ENCODE measurements at regions not wholly inside any gene's neighbourhood (a gene's known extent, or its start where the extent isn't known, plus 50 kb on each side); places are given as distances from the start of the nearest gene placed in this dataset.

- DNase-seq: no peak
Observed at GRCh38 chr21:16708101-16708835, 804.6 kb upstream of the CXADR start.

- no peak for DNase-seq
Observed at GRCh38 chr21:16709866-16710550, 802.8 kb upstream of the CXADR start.

- DNase-seq: no peak
Observed at GRCh38 chr21:16711757-16712156, 801.1 kb upstream of the CXADR start.

GRCh38 chr21:16713331-16714117, 799.3 kb upstream of the CXADR start:
- no peak for DNase-seq

- DNase-seq: no peak
Observed at GRCh38 chr21:16740511-16740910, 772.3 kb upstream of the CXADR start.

GRCh38 chr21:16741141-16741665, 771.6 kb upstream of the CXADR start:
- DNase-seq: no peak

- DNase-seq: no peak
Observed at GRCh38 chr21:16742131-16742641, 770.7 kb upstream of the CXADR start.

GRCh38 chr21:16742741-16743140, 770.1 kb upstream of the CXADR start:
- DNase-seq: no peak

GRCh38 chr21:16743317-16743716, 769.5 kb upstream of the CXADR start:
- DNase-seq: no peak

- DNase-seq: no peak
Observed at GRCh38 chr21:16750926-16751325, 761.9 kb upstream of the CXADR start.

GRCh38 chr21:16751695-16752474, 761.0 kb upstream of the CXADR start:
- no peak for DNase-seq

- no peak for DNase-seq
Observed at GRCh38 chr21:16752475-16752857, 760.4 kb upstream of the CXADR start.

- no peak for DNase-seq
Observed at GRCh38 chr21:16755061-16755460, 757.8 kb upstream of the CXADR start.

- DNase-seq: no peak
Observed at GRCh38 chr21:16767201-16767600, 745.6 kb upstream of the CXADR start.

GRCh38 chr21:16768096-16768495, 744.7 kb upstream of the CXADR start:
- DNase-seq: no peak

GRCh38 chr21:16770266-16770665, 742.6 kb upstream of the CXADR start:
- no peak for DNase-seq

- DNase-seq: no peak
Observed at GRCh38 chr21:16773206-16773605, 739.6 kb upstream of the CXADR start.

- DNase-seq: no peak
Observed at GRCh38 chr21:16775076-16775475, 737.8 kb upstream of the CXADR start.

- no peak for DNase-seq
Observed at GRCh38 chr21:16777041-16777720, 735.7 kb upstream of the CXADR start.

GRCh38 chr21:16788584-16788983, 724.3 kb upstream of the CXADR start:
- no peak for DNase-seq

GRCh38 chr21:16789636-16790035, 723.2 kb upstream of the CXADR start:
- DNase-seq: no peak

GRCh38 chr21:16792101-16792500, 720.7 kb upstream of the CXADR start:
- DNase-seq: no peak

Measured in activated T-cell treated with anti-CD3 and anti-CD28 coated beads, Interleukin-2, amount 50 U/mL, for 1 hour (primary cell).